OCI-LY7 (cell line): ENCODE measurements at regions not wholly inside any gene's neighbourhood (a gene's known extent, or its start where the extent isn't known, plus 50 kb on each side); places are given as distances from the start of the nearest gene placed in this dataset.

Source experiments
- BruUV-seq: library from RNA; stranded (reverse); fragments of 400-500 nt; replicated peaks from 2 replicates; lab custom pipeline; 2021; lab: Mats Ljungman, UMichigan
- CTCF ChIA-PET: fragments of 300-600 bp; sonication (Branson Sonifier 250); formaldehyde crosslinking; loops from one replicate; lab custom pipeline; 2022; ENCODE audit warnings: antibody characterized with exemption; ENCODE audit not compliant: unreplicated experiment; lab: Charles Lee
- POLR2A ChIA-PET: fragments of 300-600 bp; sonication (Branson Sonifier 250); formaldehyde crosslinking; loops from one replicate; lab custom pipeline; 2022; ENCODE audit warnings: antibody characterized with exemption; lab: Charles Lee
- DNase-seq: peaks from one replicate; pipeline ENCODE4 v3.0.0-alpha.2; 2015; ENCODE audit warnings: low spot score
- H2AFZ ChIP-seq: fragments of 200-600 bp; sonication (generic), shearing (Covaris generic); 2 replicates; pipeline ENCODE4 v1.6.1; 2014; ENCODE audit warnings: mild to moderate bottlenecking, antibody characterized with exemption, low read length, moderate library complexity
- H3K27ac ChIP-seq: fragments of 200-600 bp; sonication (generic); 2 replicates; pipeline ENCODE4 v1.5.1; 2014; ENCODE audit warnings: mixed run types, low read depth, mild to moderate bottlenecking, moderate library complexity, low read length, inconsistent platforms; ENCODE audit not compliant: poor library complexity, severe bottlenecking
- H3K36me3 ChIP-seq: fragments of 200-600 bp; sonication (generic); 2 replicates; pipeline ENCODE4 v1.6.1; 2014; ENCODE audit warnings: mild to moderate bottlenecking, antibody characterized with exemption, low read length, moderate library complexity, mixed read lengths; ENCODE audit not compliant: insufficient read depth
- H3K4me1 ChIP-seq: fragments of 200-600 bp; sonication (generic); 2 replicates; pipeline ENCODE4 v1.5.1; 2014; ENCODE audit warnings: mild to moderate bottlenecking, low read length; ENCODE audit not compliant: insufficient read depth, poor library complexity, severe bottlenecking
- H3K4me2 ChIP-seq: fragments of 200-600 bp; sonication (generic); 2 replicates; pipeline ENCODE4 v1.6.1; 2014; ENCODE audit warnings: mild to moderate bottlenecking, low read length
- H3K4me3 ChIP-seq: fragments of 200-600 bp; sonication (generic); 2 replicates; pipeline ENCODE4 v1.5.1; 2014; ENCODE audit warnings: mild to moderate bottlenecking, low read depth, low read length; ENCODE audit not compliant: poor library complexity, severe bottlenecking
- H3K79me2 ChIP-seq: fragments of 200-600 bp; sonication (generic); 2 replicates; pipeline ENCODE4 v1.6.1; 2016; ENCODE audit warnings: low read depth, mild to moderate bottlenecking, low read length, moderate library complexity, mixed read lengths; ENCODE audit not compliant: insufficient read depth
- H3K9me2 ChIP-seq: fragments of 200-600 bp; sonication (generic); 2 replicates; pipeline ENCODE4 v1.6.1; 2016; ENCODE audit warnings: mild to moderate bottlenecking, low read length, mixed read lengths; ENCODE audit not compliant: insufficient read depth
- H3K9me3 ChIP-seq: fragments of 200-600 bp; sonication (generic); 2 replicates; pipeline ENCODE4 v1.6.1; 2014; ENCODE audit warnings: mild to moderate bottlenecking, mixed run types, low read length, mixed read lengths
- H4K20me1 ChIP-seq: fragments of 200-600 bp; sonication (generic); 2 replicates; pipeline ENCODE4 v1.6.1; 2014; ENCODE audit warnings: mild to moderate bottlenecking, antibody characterized with exemption, low read length, moderate library complexity, mixed read lengths; ENCODE audit not compliant: insufficient read depth
- EZH2phosphoT487 ChIP-seq: fragments of 200-600 bp; sonication (generic); IDR thresholded peaks from 2 replicates; pipeline ENCODE4 v1.6.1; 2018; ENCODE audit warnings: low read depth, borderline replicate concordance, mild to moderate bottlenecking, mixed run types, antibody characterized with exemption, low read length, moderate library complexity, mixed read lengths
- intact Hi-C: fragments of 100-400 bp; cut with micrococcal nuclease; formaldehyde crosslinking; loops from one replicate; pipeline ENCODE4 v1.10.0; 2022; ENCODE audit not compliant: unreplicated experiment
- TF ChIP-seq, protein P1 (sequence below): fragments of 200-600 bp; sonication (generic); conservative IDR thresholded peaks from 2 replicates; pipeline ENCODE4 v1.5.1; 2014; ENCODE audit warnings: mild to moderate bottlenecking, antibody characterized with exemption, low read length, moderate library complexity, mixed read lengths

DNA sequence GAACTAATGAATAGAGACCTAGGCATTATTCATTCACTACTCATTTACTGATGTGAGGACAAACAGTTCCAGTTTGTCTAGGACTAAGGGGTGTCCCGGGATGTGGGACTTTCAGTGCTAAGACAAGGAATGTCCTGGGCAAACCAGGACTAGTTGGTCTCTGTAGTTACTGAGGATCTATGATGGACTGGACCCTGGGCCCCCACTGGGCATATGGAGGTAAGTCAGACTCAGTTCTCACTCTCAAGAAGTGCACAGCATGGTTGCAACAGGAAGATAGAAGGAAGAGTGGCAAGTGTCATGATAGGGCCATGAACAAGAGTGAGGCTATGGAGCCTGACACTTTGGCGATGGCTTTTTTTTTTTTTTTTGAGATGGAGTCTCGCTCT lies 128.2 kb downstream of the MYCN start:
- no peak overlapping the region for H2AFZ ChIP-seq
- no peaks in the 10 kb centered on the region for H3K36me3 ChIP-seq
- H3K4me1 ChIP-seq: no peaks in the 10 kb centered on the region
- no peak overlapping the region for H3K4me3 ChIP-seq
- H3K79me2 ChIP-seq: no peaks in the 10 kb centered on the region
- no peak for DNase-seq
- no peak overlapping the region for H3K4me2 ChIP-seq
- POLR2A ChIA-PET: no interaction called here
- H3K27ac ChIP-seq: no peak overlapping the region
- BruUV-seq: no TSS peak
- CTCF ChIA-PET: no interaction called here
- intact Hi-C loops: no loop called here
- H3K9me2 ChIP-seq: no peaks in the 10 kb centered on the region
- no peaks in the 10 kb centered on the region for H3K9me3 ChIP-seq
- H4K20me1 ChIP-seq: no peaks in the 10 kb centered on the region
- no peak for TF ChIP-seq EZH2phosphoT487

DNA sequence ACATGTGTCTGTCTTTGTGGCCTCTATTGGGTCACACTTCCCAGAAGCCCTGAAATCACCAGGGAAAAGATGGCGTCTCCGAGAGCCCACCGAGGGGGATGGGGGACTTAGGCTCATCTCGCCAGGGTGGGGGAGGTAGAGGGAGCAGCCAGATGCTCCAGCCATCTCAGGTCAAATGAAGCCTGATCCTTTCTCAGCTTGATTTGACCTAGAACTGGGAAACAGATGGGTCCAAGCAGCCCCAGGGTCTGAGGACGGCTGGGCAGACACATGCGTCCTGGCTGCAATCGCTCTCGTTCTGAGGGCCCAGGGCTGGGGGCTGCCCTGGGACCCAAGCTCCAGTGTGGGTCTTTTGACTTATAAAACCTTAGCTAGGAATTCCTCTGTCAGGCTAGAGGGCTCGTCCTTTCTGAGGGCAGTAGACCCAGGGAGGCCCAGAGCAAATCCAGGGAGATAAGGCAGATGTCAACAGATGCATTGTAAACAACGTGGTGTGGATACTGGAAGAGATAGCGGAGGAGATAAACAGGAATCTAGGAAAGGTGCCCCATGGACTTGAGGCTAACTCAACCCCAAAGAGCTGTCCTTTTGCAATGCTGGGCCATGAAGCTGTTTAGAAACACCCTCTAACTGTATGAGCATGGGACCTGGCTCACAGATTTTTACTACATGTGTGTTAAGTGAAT lies 127.7 kb downstream of the MYCN start:
- H2AFZ ChIP-seq: no peak overlapping the region
- 0 out of 2 replicates have a peak, but pooled peaks cover 3% of the 10 kb centered on the region for H3K9me3 ChIP-seq
- no peaks in the 10 kb centered on the region for H3K4me1 ChIP-seq
- H3K4me2 ChIP-seq: no peak overlapping the region
- H3K27ac ChIP-seq: no peak overlapping the region
- no peaks in the 10 kb centered on the region for H3K36me3 ChIP-seq
- H3K9me2 ChIP-seq: no peaks in the 10 kb centered on the region
- no peak for DNase-seq
- CTCF ChIA-PET: no interaction called here
- POLR2A ChIA-PET: no interaction called here
- TF ChIP-seq EZH2phosphoT487: no peak
- TF ChIP-seq, protein P1, sequence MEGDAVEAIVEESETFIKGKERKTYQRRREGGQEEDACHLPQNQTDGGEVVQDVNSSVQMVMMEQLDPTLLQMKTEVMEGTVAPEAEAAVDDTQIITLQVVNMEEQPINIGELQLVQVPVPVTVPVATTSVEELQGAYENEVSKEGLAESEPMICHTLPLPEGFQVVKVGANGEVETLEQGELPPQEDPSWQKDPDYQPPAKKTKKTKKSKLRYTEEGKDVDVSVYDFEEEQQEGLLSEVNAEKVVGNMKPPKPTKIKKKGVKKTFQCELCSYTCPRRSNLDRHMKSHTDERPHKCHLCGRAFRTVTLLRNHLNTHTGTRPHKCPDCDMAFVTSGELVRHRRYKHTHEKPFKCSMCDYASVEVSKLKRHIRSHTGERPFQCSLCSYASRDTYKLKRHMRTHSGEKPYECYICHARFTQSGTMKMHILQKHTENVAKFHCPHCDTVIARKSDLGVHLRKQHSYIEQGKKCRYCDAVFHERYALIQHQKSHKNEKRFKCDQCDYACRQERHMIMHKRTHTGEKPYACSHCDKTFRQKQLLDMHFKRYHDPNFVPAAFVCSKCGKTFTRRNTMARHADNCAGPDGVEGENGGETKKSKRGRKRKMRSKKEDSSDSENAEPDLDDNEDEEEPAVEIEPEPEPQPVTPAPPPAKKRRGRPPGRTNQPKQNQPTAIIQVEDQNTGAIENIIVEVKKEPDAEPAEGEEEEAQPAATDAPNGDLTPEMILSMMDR: no peak
- no peaks in the 10 kb centered on the region for H4K20me1 ChIP-seq
- BruUV-seq: no TSS peak
- H3K79me2 ChIP-seq: no peaks in the 10 kb centered on the region
- intact Hi-C loops: no loop called here
- H3K4me3 ChIP-seq: no peak overlapping the region

DNA sequence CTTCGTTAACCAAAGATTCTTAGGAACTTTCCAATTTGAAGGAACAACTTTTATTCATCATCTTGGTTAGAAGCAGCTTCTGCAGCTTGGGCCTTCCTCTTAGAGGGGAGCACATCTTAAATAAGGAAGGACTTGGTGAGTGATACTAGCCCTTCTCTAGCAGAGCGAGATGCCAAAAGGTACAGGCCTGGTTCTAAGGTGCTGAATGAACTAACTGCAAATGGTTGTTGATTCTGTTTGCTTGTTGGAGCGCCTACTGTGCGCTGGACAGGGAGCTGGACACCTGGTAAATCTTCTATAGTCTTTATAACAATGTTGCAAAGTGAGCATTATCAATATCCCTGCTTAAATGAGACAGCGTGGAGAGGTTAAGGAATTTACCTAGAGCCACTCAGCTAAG lies 127.1 kb downstream of the MYCN start:
- no peak for DNase-seq
- no peak overlapping the region for H3K27ac ChIP-seq
- no peaks in the 10 kb centered on the region for H3K4me1 ChIP-seq
- 0 out of 2 replicates have a peak, but pooled peaks cover 7% of the 10 kb centered on the region for H3K9me3 ChIP-seq
- no peak overlapping the region for H3K4me2 ChIP-seq
- H3K36me3 ChIP-seq: no peaks in the 10 kb centered on the region
- BruUV-seq: no TSS peak
- H3K4me3 ChIP-seq: no peak overlapping the region
- H2AFZ ChIP-seq: no peak overlapping the region
- intact Hi-C loops: no loop called here
- ChIA-PET CTCF (no interaction called here), POLR2A (no interaction called here)
- no peaks in the 10 kb centered on the region for H4K20me1 ChIP-seq
- TF ChIP-seq, protein P1: no peak
- no peak for TF ChIP-seq EZH2phosphoT487
- H3K9me2 ChIP-seq: no peaks in the 10 kb centered on the region
- H3K79me2 ChIP-seq: no peaks in the 10 kb centered on the region
